ENCODE measurements at regions not wholly inside any gene's neighbourhood (a gene's known extent, or its start where the extent isn't known, plus 50 kb on each side); places are given as distances from the start of the nearest gene placed in this dataset.

- no peak for DNase-seq (ENCODE audit: low spot score)
- TF ChIP-seq, protein P1, sequence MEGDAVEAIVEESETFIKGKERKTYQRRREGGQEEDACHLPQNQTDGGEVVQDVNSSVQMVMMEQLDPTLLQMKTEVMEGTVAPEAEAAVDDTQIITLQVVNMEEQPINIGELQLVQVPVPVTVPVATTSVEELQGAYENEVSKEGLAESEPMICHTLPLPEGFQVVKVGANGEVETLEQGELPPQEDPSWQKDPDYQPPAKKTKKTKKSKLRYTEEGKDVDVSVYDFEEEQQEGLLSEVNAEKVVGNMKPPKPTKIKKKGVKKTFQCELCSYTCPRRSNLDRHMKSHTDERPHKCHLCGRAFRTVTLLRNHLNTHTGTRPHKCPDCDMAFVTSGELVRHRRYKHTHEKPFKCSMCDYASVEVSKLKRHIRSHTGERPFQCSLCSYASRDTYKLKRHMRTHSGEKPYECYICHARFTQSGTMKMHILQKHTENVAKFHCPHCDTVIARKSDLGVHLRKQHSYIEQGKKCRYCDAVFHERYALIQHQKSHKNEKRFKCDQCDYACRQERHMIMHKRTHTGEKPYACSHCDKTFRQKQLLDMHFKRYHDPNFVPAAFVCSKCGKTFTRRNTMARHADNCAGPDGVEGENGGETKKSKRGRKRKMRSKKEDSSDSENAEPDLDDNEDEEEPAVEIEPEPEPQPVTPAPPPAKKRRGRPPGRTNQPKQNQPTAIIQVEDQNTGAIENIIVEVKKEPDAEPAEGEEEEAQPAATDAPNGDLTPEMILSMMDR (IDR thresholded peaks at IDR 0.05; ENCODE audit: borderline replicate concordance, control extremely low read depth, extremely low read depth, insufficient read depth, missing control alignments): no peak
- in situ Hi-C loops (cut with MboI; ENCODE audit: low sequenced_read_pairs, unreplicated experiment): no loop called here
Observed at GRCh38 chr10:56298941-56299340, 62.1 kb downstream of the ZWINT start.

GRCh38 chr10:56296618-56297017, 64.4 kb downstream of the ZWINT start:
- DNase-seq (ENCODE audit: low spot score): no peak
- in situ Hi-C loops (cut with MboI; ENCODE audit: low sequenced_read_pairs, unreplicated experiment): no loop called here
- TF ChIP-seq, protein P1 (IDR thresholded peaks at IDR 0.05; ENCODE audit: borderline replicate concordance, control extremely low read depth, extremely low read depth, insufficient read depth, missing control alignments): no peak

DNA sequence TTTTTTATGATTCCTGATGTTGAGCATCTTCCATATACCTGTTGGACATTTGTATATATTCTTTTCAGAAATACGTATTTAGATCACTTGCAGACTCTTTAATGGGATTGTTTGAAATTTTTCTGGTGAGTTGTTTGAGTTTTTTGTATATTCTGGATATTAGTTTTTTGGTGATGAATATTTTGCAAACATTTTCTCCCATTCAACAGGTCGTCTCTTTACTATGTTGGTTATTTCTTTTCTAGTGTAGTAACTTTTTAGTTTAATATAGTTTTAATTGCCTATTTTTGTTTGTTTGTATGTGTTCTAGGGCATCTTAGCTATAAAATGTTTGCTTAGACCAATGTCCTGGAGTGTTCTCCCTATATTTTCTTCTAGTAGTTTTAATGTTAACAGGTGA, 72.7 kb downstream of the ZWINT start:
- in situ Hi-C loops (cut with MboI; ENCODE audit: low sequenced_read_pairs, unreplicated experiment): no loop called here
- no peak for DNase-seq (ENCODE audit: low spot score)
- TF ChIP-seq, protein P1 (IDR thresholded peaks at IDR 0.05; ENCODE audit: borderline replicate concordance, control extremely low read depth, extremely low read depth, insufficient read depth, missing control alignments): no peak

- in situ Hi-C loops (cut with MboI; ENCODE audit: low sequenced_read_pairs, unreplicated experiment): no loop called here
- TF ChIP-seq, protein P1 (IDR thresholded peaks at IDR 0.05; ENCODE audit: borderline replicate concordance, control extremely low read depth, extremely low read depth, insufficient read depth, missing control alignments): no peak
- DNase-seq (ENCODE audit: low spot score): no peak
Observed at GRCh38 chr10:56286096-56286495, 75.0 kb downstream of the ZWINT start.

DNA sequence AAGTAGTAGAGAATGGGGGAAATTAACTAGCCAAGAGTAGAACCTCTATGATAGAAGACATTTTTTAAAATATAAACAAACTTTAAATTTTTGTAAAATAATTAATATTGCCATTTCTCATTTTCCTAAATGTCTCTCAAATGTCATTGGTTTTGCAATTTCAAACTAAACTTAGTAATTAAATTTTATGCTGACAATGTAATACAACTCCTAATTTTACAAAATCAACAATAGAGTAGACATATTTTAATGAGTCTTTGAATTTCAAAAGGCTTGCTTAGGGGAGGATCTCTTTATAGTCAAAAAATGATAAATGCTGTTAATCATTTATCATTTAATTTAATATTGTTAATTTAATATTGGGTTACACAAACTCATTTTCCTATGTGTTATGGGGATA, 81.8 kb downstream of the ZWINT start:
- TF ChIP-seq, protein P1 (IDR thresholded peaks at IDR 0.05; ENCODE audit: borderline replicate concordance, control extremely low read depth, extremely low read depth, insufficient read depth, missing control alignments): no peak
- in situ Hi-C loops (cut with MboI; ENCODE audit: low sequenced_read_pairs, unreplicated experiment): no loop called here
- DNase-seq (ENCODE audit: low spot score): no peak

GRCh38 chr10:56269181-56269580, 91.9 kb downstream of the ZWINT start:
- TF ChIP-seq, protein P1 (IDR thresholded peaks at IDR 0.05; ENCODE audit: borderline replicate concordance, control extremely low read depth, extremely low read depth, insufficient read depth, missing control alignments): no peak
- in situ Hi-C loops (cut with MboI; ENCODE audit: low sequenced_read_pairs, unreplicated experiment): no loop called here
- DNase-seq (ENCODE audit: low spot score): no peak

DNA sequence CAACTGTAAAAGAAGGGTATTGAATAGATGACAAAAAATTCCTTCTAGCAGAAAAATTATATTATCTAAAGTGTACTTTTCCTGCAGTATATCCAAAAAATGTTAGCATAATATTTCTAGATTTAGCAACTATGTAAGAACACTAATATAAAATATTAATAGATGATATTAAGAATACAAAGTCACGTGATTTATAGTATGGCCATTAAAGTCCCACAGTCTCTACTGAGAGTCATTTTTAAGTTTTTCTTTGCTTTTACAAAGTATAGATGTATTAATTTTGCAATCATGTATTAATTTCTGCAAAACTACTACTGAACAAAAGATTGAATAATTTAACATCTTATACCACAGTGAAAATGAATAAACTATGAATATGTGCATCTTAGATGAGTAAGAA, 94.9 kb downstream of the ZWINT start:
- no peak for DNase-seq (ENCODE audit: low spot score)
- TF ChIP-seq, protein P1 (IDR thresholded peaks at IDR 0.05; ENCODE audit: borderline replicate concordance, control extremely low read depth, extremely low read depth, insufficient read depth, missing control alignments): no peak
- in situ Hi-C loops (cut with MboI; ENCODE audit: low sequenced_read_pairs, unreplicated experiment): no loop called here
